T-helper 17 cell (primary cell): ENCODE measurements at regions not wholly inside any gene's neighbourhood (a gene's known extent, or its start where the extent isn't known, plus 50 kb on each side); places are given as distances from the start of the nearest gene placed in this dataset.
"Not testable (repeated sequence)": the region's sequence is repeated elsewhere in the genome, so short reads cannot be mapped to it uniquely, and the experiment has no call there.

Experiments
- ATAC-seq: fragments of 150-1000 bp; cut with Tn5 transposase; 2 replicates; pipeline ENCODE4 v1.10.0; 2021; ENCODE audit warnings: mild to moderate bottlenecking, moderate library complexity
- DNase-seq, 3 donors: peaks; one replicate each; pipeline versions ENCODE4 v3.0.0 to v3.0.0-alpha.2; 2020 to 2021
- H3K9me3 ChIP-seq: one replicate; pipeline ENCODE4 v1.7.0; 2013; ENCODE audit warnings: low read length, mild to moderate bottlenecking; ENCODE audit not compliant: control insufficient read depth, poor library complexity, severe bottlenecking
- H3K27ac Mint-ChIP-seq: one replicate; pipeline ENCODE4 v1.8.0; 2022; ENCODE audit warnings: mild to moderate bottlenecking, moderate library complexity, mixed read lengths
- H3K27me3 Mint-ChIP-seq: one replicate; pipeline ENCODE4 v1.8.0; 2022; ENCODE audit warnings: mixed read lengths
- H3K36me3 Mint-ChIP-seq: one replicate; pipeline ENCODE4 v1.8.0; 2022; ENCODE audit warnings: low read depth, mixed read lengths
- H3K4me1 Mint-ChIP-seq: one replicate; pipeline ENCODE4 v1.8.0; 2022; ENCODE audit warnings: mild to moderate bottlenecking, mixed read lengths
- H3K4me3 Mint-ChIP-seq: one replicate; pipeline ENCODE4 v1.8.0; 2022; ENCODE audit warnings: mild to moderate bottlenecking, moderate library complexity, mixed read lengths

DNA sequence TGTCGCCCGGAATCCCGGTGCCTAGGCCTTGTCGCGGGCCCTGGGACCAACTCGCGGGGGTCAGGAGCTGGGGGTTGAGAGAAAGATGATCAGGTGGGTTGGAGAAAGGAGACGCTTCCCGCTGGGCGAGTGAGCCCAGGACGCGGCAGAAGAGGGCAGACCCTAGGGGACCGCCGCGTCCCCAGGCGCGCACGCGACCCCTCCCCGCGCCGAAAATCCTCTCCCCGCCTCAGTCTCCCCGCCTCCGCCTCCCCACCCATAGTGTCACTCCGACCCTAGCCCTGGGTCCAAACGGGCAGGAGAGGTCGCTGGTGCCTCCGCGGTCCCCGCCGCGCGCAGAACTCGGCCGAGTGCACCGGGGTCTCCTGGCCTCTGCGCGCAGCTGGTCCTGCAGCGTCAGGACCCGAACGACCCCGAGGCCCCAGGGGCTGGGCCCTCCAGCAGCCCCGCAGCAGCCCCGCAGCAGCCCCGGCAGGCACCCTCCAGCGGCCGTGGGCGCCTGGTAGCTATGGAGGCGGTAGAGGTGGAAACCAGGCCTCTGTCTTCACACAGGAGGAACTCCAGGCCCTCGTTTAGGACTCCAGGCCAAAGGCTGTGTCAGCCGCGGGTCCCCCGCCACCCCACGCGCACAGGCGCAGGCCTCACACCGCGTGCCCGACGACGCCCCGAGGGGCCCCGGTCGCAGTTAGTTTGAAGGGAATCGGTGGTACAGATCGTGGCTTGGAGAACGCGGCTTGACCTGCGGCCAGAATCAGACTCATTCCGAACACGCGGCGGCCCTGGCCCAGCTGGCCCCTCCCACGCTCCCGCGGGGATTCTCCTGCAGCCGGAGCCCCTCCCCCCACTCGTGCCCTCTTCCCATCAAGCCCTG is 60.1 kb upstream of the EIF5 start:
- DNase-seq (no peak), ATAC-seq (no peak)
- Mint-ChIP-seq H3K4me1 (no peaks in the 10 kb centered on the region), H3K27me3 (peaks cover 41% of the 10 kb centered on the region), H3K36me3 (no peaks in the 10 kb centered on the region), H3K27ac (no peak overlapping the region), H3K4me3 (no peak overlapping the region)
- no peaks in the 10 kb centered on the region for H3K9me3 ChIP-seq

DNA sequence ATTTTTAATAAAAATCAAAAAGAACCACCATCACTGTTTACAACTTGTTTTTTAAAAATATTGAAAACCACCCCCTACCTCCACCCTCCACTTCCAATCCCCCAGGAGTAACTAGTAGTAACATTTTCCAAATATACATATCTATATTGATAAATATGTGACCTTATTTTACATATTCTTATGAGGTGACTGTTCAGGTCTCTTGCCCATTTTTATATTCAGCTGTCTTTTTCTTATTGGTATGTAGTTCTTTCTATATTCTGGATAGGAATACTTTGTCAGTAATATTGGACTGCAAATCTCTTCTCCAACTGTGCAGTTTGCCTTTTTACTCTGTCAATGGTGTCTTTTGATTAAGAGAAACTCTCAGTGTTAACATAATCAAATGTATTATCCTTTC is 59.0 kb upstream of the EIF5 start:
- no peaks in the 10 kb centered on the region for H3K36me3 Mint-ChIP-seq

DNA sequence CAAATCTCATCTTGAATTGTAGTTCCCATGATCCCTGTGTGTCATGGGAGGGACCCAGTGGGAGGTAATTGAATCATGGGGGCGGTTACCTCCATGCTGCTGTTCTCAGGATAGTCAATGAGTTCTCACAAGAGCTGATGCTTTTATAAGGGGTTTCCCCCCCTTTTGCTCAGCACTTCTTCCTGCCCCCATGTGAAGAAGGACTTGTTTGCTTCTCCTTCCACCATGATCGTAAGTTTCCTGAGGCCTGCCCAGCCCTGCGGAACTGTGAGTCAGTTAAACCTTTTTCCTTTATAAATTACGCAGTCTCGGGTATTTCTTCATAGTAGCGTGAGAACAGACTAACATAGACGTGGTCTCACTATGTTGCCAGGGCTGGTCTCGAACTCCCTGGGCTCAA is 56.1 kb upstream of the EIF5 start:
- Mint-ChIP-seq H3K27me3 (peaks cover 41% of the 10 kb centered on the region), H3K36me3 (no peaks in the 10 kb centered on the region), H3K27ac (no peak overlapping the region), H3K4me3 (no peak overlapping the region), H3K4me1 (peaks cover 2% of the 10 kb centered on the region)
- ATAC-seq (no peak), DNase-seq (no peak)
- H3K9me3 ChIP-seq: no peaks in the 10 kb centered on the region

More for the DNA sequence above, 59.0 kb upstream of the EIF5 start:
- no peak overlapping the region for H3K4me3 Mint-ChIP-seq
- H3K27ac Mint-ChIP-seq: no peak overlapping the region
- ATAC-seq: no peak
- no peaks in the 10 kb centered on the region for H3K9me3 ChIP-seq
- DNase-seq: no peak
- peaks cover 2% of the 10 kb centered on the region for H3K4me1 Mint-ChIP-seq
- H3K27me3 Mint-ChIP-seq: peaks cover 37% of the 10 kb centered on the region

DNA sequence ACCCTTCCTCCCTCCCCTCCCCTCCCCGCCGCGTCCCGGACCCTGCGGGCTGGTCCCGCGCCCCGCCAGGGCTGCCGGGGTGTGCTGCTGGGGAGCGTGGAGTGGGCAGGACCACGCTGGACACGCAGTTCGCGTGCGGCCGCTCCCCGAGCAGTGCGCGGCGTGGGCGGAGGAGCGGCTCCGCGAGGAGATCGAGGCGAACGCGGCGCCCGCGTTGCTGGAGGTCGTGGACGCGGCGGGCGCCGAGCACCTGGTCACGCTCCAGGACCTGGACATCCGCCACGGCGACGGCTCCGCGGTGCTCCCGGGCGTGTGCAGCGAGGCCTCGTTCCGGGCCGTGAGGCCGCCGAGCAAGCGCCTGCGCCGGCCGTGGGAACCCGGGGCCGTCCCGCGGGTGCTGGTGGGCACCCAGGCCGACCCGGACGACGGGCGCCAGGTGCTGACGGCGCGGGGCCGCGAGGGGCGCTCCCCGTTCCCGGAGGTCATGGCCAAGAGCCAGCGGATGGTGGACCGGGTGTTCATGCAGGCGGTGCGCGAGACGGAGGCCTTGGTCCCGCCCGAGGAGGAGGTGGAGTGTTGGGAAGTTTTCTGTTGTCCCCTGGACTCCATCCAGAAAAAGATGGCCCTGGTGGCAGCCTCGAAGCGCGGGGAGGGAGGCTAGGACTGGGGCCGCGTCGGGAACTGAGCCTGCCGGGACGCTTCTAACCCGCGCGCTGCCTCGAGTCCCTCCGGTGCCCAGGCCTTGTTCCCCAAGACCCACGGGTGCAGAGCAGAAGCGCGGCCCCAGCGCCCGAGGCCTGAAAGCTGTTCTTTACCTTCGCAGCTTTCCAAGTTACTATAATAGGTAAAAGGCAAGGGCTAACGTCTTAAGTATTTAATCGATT is 54.7 kb upstream of the EIF5 start:
- Mint-ChIP-seq H3K27ac (no peak overlapping the region), H3K4me1 (peaks cover 2% of the 10 kb centered on the region), H3K36me3 (no peaks in the 10 kb centered on the region), H3K4me3 (peak overlapping the region; percentile 77), H3K27me3 (peaks cover 55% of the 10 kb centered on the region)
- no peak for DNase-seq
- peak; percentile 18 for ATAC-seq
- no peaks in the 10 kb centered on the region for H3K9me3 ChIP-seq

DNA sequence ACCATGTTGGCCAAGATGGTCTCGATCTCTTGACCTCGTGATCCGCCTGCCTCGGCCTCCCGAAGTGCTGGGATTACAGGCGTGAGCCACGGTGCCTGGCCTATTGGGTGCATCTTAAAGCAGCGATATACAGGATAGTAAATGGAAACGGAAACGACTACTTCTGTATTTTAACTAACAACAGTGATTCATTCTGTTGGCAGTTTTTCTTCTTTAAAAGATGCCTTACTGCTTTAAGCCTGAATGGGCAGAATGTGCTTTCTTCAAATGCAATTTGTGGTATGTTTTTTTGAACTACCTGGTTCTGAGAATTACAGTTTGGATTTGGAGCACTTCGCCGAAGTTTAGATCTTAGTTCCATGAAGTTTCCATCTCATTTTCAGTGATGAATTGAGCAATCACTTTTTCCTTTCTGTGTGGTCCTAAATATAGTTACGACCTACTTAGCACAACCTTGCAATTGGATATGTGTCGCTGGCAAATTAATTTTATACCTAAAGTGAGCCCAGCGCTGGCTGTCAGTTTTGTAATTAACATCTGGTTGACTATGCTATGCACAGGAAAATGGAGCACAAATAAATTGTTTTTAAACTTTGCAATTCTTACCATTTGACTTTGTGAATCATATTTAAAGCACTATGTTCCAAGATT is 53.6 kb upstream of the EIF5 start:
- H3K9me3 ChIP-seq: no peaks in the 10 kb centered on the region
- DNase-seq (no peak), ATAC-seq (no peak)
- peaks cover 2% of the 10 kb centered on the region for H3K4me1 Mint-ChIP-seq
- no peaks in the 10 kb centered on the region for H3K36me3 Mint-ChIP-seq
- peaks cover 66% of the 10 kb centered on the region for H3K27me3 Mint-ChIP-seq
- H3K4me3 Mint-ChIP-seq: peak overlapping the region; percentile 77
- H3K27ac Mint-ChIP-seq: no peak overlapping the region

DNA sequence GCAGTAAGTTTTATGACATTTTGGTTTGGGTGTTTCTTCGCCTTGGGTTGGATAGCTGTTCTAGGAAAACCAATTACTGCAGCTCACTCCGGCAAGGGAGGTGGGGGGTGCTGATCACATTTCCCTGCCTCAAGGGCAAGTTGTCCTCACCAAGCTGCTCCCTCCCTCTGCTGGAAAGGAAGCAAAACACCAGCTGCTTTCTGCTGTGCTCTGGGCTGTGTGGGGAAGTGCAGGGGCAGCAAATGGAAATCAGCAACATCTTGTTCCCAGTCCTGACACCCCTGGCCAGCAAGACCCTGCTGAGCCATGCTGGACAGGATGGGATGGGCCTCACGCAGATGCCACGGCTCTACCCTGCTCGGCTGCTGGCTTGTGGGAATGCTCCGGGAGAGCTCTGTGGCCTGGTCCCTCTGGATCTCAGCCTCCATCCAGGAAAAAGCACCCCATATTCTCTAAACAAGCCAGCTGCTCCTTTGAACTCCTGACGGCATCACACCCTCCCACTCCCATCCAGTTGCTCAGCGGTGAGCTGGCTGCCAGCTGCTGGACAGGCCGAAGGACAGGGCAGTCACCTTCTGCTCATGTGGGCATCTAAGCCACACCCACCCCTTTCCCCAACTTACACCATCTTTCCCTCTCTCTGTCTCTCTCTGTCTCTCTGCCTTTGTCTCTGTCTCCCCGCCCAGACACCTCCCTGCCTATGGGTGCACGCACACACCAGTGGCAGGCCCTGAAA is 52.4 kb upstream of the EIF5 start:
- no peaks in the 10 kb centered on the region for H3K9me3 ChIP-seq
- H3K36me3 Mint-ChIP-seq: no peaks in the 10 kb centered on the region
- no peak overlapping the region for H3K4me3 Mint-ChIP-seq
- H3K4me1 Mint-ChIP-seq: peaks cover 2% of the 10 kb centered on the region
- ATAC-seq: no peak
- no peak for DNase-seq
- H3K27me3 Mint-ChIP-seq: peaks cover 71% of the 10 kb centered on the region
- no peak overlapping the region for H3K27ac Mint-ChIP-seq

DNA sequence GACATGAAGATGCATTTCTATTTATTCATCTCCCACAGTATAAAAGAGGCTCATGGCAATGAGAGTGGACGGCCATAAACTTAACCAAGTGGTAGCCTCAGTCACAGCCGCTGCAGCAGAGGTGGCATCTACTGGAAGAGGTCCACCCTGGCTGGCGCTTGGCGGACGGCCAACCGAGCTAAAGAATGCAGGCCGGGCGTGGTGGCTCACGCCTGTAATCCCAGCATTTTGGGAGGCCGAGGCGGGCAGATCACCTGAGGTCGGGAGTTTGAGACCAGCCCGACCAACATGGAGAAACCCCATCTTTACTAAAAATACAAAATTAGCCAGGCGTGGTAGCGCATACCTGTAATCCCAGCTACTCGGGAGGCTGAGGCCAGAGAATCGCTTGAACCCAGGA is 51.7 kb upstream of the EIF5 start:
- not testable (repeated sequence) for H3K9me3 ChIP-seq, DNase-seq, H3K36me3 Mint-ChIP-seq, H3K4me1 Mint-ChIP-seq, ATAC-seq, H3K4me3 Mint-ChIP-seq, H3K27ac Mint-ChIP-seq
- H3K27me3 Mint-ChIP-seq: peaks cover 74% of the 10 kb centered on the region

DNA sequence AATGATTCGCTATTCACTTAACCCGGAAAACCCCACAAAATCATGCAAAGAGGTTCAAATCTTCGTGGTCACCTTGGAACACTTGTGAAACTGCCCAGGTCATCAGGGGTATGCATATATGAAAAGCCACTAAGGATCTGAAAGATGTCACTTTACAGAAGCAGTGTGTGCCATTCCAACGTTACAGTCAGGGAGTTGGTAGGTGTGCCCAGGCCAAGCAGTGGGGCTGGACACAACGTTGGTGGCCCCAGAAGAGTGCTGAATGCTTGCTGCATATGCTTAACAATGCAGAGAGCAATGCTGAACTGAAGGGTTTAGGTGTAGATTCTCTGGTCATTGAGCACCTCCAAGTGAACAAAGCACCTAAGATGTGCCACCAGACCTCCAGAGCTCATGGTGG is 51.1 kb upstream of the EIF5 start:
- ATAC-seq: no peak
- Mint-ChIP-seq H3K27ac (no peak overlapping the region), H3K4me3 (no peak overlapping the region), H3K27me3 (peaks cover 76% of the 10 kb centered on the region), H3K36me3 (no peaks in the 10 kb centered on the region), H3K4me1 (peaks cover 2% of the 10 kb centered on the region)
- no peaks in the 10 kb centered on the region for H3K9me3 ChIP-seq
- no peak for DNase-seq

DNA sequence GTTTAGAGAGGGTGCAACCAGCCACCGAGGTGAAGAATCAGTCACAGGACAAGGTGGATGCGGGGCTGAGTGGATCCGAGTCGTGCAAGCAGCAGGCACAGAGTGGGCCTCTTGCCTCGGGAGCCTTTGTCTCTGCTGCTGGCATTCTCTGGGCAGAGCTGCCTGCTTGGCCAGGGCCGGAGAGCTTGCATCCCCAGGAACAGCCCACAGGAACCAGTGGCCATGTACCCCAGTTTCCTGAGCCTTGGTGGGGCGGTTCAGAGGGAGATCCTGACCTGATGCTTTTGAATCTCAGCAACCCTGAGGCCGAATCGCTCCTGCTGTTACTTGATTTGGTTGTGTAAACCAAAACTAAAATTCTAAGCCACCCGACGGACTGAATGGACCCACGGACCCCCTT is 50.1 kb upstream of the EIF5 start:
- H3K9me3 ChIP-seq: no peaks in the 10 kb centered on the region
- no peak overlapping the region for H3K4me3 Mint-ChIP-seq
- ATAC-seq: no peak
- H3K27me3 Mint-ChIP-seq: peaks cover 79% of the 10 kb centered on the region
- no peak overlapping the region for H3K27ac Mint-ChIP-seq
- H3K4me1 Mint-ChIP-seq: peaks cover 2% of the 10 kb centered on the region
- no peaks in the 10 kb centered on the region for H3K36me3 Mint-ChIP-seq
- no peak for DNase-seq
